SK-N-SH treated with all-trans-retinoic acid at 6 μM for 48 hours (cell line): ENCODE measurements at regions not wholly inside any gene's neighbourhood (a gene's known extent, or its start where the extent isn't known, plus 50 kb on each side); places are given as distances from the start of the nearest gene placed in this dataset.

Experiments used
- ATAC-seq: fragments of 200-7000 bp; cut with Tn5 transposase; 3 replicates; pipeline ENCODE4 v1.9.1; 2020; ENCODE audit warnings: mild to moderate bottlenecking, moderate library complexity
- BACH2 ChIP-seq: fragments of 250-450 bp; sonication (Bioruptor Pico); IDR thresholded peaks from 2 replicates; pipeline ENCODE4 v1.9.0; 2021; ENCODE audit warnings: mild to moderate bottlenecking, borderline replicate concordance
- CREB5 ChIP-seq: fragments of 250-450 bp; sonication (Bioruptor Pico); IDR thresholded peaks from 2 replicates; pipeline ENCODE4 v1.5.1; 2020; ENCODE audit warnings: low read depth, mild to moderate bottlenecking, moderate library complexity
- CSDC2 ChIP-seq: fragments of 250-450 bp; sonication (Bioruptor Pico); IDR thresholded peaks from 2 replicates; pipeline ENCODE4 v1.5.0; 2020; ENCODE audit warnings: mild to moderate bottlenecking, moderate library complexity
- GLIS3 ChIP-seq: fragments of 250-450 bp; sonication (Bioruptor Pico); IDR thresholded peaks from 2 replicates; pipeline ENCODE4 v1.5.0; 2020; ENCODE audit warnings: mild to moderate bottlenecking, moderate library complexity
- ISL1 ChIP-seq: fragments of 250-450 bp; sonication (Bioruptor Pico); IDR thresholded peaks from 2 replicates; pipeline ENCODE4 v2.1.2; 2022; ENCODE audit warnings: mild to moderate bottlenecking, moderate library complexity
- PATZ1 ChIP-seq: fragments of 250-450 bp; sonication (Bioruptor Pico); IDR thresholded peaks from 2 replicates; pipeline ENCODE4 v1.8.0; 2020; ENCODE audit warnings: mild to moderate bottlenecking, moderate library complexity, borderline replicate concordance
- POU6F1 ChIP-seq: fragments of 250-450 bp; sonication (Bioruptor Pico); IDR thresholded peaks from 2 replicates; pipeline ENCODE4 v1.8.0; 2021; ENCODE audit warnings: low read depth, mild to moderate bottlenecking, moderate library complexity, borderline replicate concordance
- PPARA ChIP-seq: fragments of 250-450 bp; sonication (Bioruptor Pico); IDR thresholded peaks from 2 replicates; pipeline ENCODE4 v1.5.0; 2020; ENCODE audit warnings: mild to moderate bottlenecking, borderline replicate concordance
- RARB ChIP-seq: fragments of 250-450 bp; sonication (Bioruptor Pico); IDR thresholded peaks from 2 replicates; pipeline ENCODE4 v1.8.0; 2021; ENCODE audit warnings: mild to moderate bottlenecking, moderate library complexity
- SNAI2 ChIP-seq: fragments of 250-450 bp; sonication (Bioruptor Pico); IDR thresholded peaks from 2 replicates; pipeline ENCODE4 v1.5.0; 2020; ENCODE audit warnings: mild to moderate bottlenecking, moderate library complexity
- TCF4 ChIP-seq: fragments of 250-450 bp; sonication (Bioruptor Pico); IDR thresholded peaks from 2 replicates; pipeline ENCODE4 v1.8.0; 2021; ENCODE audit warnings: mild to moderate bottlenecking, moderate library complexity, borderline replicate concordance
- TOX ChIP-seq: fragments of 250-450 bp; sonication (Bioruptor Pico); IDR thresholded peaks from 2 replicates; pipeline ENCODE4 v1.8.0; 2021; ENCODE audit warnings: mild to moderate bottlenecking, moderate library complexity, borderline replicate concordance
- ZC3H10 ChIP-seq: fragments of 250-450 bp; sonication (Bioruptor Pico); IDR thresholded peaks from 2 replicates; pipeline ENCODE4 v1.5.1; 2021; ENCODE audit warnings: mild to moderate bottlenecking, moderate library complexity
- ZFP3 ChIP-seq: fragments of 250-450 bp; sonication (Bioruptor Pico); IDR thresholded peaks from 2 replicates; pipeline ENCODE4 v1.5.0; 2020; ENCODE audit warnings: mild to moderate bottlenecking, moderate library complexity
- ZFP30 ChIP-seq: fragments of 450-650 bp; formaldehyde crosslinking; IDR thresholded peaks from 2 replicates; pipeline ENCODE4 v1.5.0; 2022; ENCODE audit warnings: mild to moderate bottlenecking, moderate library complexity
- ZNF565 ChIP-seq: fragments of 450-650 bp; formaldehyde crosslinking; conservative IDR thresholded peaks from 2 replicates; pipeline ENCODE4 v1.5.0; 2020; ENCODE audit warnings: low read depth, mild to moderate bottlenecking, moderate library complexity
- ZNF70 ChIP-seq: fragments of 450-650 bp; formaldehyde crosslinking; IDR thresholded peaks from 2 replicates; pipeline ENCODE4 v1.5.0; 2020; ENCODE audit warnings: mild to moderate bottlenecking, moderate library complexity
- ZNF8 ChIP-seq: fragments of 450-650 bp; formaldehyde crosslinking; IDR thresholded peaks from 2 replicates; pipeline ENCODE4 v1.5.0; 2020; ENCODE audit warnings: mild to moderate bottlenecking, moderate library complexity
- TF ChIP-seq, protein P1 (sequence below): fragments of 250-450 bp; sonication (Bioruptor Pico); IDR thresholded peaks from 2 replicates; pipeline ENCODE4 v1.5.0; 2020; ENCODE audit warnings: mild to moderate bottlenecking, moderate library complexity
- TF ChIP-seq, protein P2 (sequence below): fragments of 250-450 bp; sonication (Bioruptor Pico); IDR thresholded peaks from 2 replicates; pipeline ENCODE4 v1.5.1; 2021; ENCODE audit warnings: mild to moderate bottlenecking, moderate library complexity

GRCh38 chr5:66248874-66249273 is 104.8 kb downstream of the SREK1 start:
- TF ChIP-seq, protein P1, sequence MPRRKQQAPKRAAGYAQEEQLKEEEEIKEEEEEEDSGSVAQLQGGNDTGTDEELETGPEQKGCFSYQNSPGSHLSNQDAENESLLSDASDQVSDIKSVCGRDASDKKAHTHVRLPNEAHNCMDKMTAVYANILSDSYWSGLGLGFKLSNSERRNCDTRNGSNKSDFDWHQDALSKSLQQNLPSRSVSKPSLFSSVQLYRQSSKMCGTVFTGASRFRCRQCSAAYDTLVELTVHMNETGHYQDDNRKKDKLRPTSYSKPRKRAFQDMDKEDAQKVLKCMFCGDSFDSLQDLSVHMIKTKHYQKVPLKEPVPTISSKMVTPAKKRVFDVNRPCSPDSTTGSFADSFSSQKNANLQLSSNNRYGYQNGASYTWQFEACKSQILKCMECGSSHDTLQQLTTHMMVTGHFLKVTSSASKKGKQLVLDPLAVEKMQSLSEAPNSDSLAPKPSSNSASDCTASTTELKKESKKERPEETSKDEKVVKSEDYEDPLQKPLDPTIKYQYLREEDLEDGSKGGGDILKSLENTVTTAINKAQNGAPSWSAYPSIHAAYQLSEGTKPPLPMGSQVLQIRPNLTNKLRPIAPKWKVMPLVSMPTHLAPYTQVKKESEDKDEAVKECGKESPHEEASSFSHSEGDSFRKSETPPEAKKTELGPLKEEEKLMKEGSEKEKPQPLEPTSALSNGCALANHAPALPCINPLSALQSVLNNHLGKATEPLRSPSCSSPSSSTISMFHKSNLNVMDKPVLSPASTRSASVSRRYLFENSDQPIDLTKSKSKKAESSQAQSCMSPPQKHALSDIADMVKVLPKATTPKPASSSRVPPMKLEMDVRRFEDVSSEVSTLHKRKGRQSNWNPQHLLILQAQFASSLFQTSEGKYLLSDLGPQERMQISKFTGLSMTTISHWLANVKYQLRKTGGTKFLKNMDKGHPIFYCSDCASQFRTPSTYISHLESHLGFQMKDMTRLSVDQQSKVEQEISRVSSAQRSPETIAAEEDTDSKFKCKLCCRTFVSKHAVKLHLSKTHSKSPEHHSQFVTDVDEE (CRISPR knock-in tag): no peak
- TF ChIP-seq SNAI2 (CRISPR knock-in tag) (no peak), BACH2 (no peak), TOX (CRISPR knock-in tag) (no peak), PPARA (CRISPR knock-in tag) (no peak), CREB5 (no peak), RARB (CRISPR knock-in tag) (no peak), ZNF565 (CRISPR knock-in tag) (no peak), ISL1 (no peak)
- TF ChIP-seq, protein P2, sequence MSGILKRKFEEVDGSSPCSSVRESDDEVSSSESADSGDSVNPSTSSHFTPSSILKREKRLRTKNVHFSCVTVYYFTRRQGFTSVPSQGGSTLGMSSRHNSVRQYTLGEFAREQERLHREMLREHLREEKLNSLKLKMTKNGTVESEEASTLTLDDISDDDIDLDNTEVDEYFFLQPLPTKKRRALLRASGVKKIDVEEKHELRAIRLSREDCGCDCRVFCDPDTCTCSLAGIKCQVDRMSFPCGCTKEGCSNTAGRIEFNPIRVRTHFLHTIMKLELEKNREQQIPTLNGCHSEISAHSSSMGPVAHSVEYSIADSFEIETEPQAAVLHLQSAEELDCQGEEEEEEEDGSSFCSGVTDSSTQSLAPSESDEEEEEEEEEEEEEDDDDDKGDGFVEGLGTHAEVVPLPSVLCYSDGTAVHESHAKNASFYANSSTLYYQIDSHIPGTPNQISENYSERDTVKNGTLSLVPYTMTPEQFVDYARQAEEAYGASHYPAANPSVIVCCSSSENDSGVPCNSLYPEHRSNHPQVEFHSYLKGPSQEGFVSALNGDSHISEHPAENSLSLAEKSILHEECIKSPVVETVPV (CRISPR knock-in tag): no peak
- no peak for ATAC-seq

DNA sequence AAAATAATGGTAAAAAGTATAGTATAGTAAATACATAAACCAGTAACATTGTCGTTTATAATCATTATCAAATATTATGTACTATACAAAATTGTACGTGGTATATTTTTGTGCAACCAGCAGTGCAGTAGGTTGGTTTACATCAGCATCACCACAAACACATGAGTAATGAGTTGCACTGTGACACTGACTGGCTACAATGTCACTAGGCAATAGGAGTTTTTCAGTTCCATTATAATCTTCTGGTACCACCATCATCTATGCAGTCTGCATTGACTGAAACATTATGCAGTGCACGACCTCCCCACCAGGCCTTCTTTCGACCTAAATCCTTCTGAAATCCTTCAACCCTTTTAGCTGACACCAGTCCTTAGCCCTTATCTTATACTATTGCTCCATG is 105.8 kb downstream of the SREK1 start:
- no peak for TF ChIP-seq TCF4
- TF ChIP-seq, all 23 proteins: peak for 0
- ATAC-seq: no peak

- no peak for ATAC-seq
- TF ChIP-seq, protein P2 (CRISPR knock-in tag): no peak
- TF ChIP-seq RARB (CRISPR knock-in tag) (no peak), POU6F1 (no peak), CREB5 (no peak), ZFP3 (CRISPR knock-in tag) (no peak), ZC3H10 (CRISPR knock-in tag) (no peak), PPARA (CRISPR knock-in tag) (no peak), ZFP30 (CRISPR knock-in tag) (no peak), ZNF70 (CRISPR knock-in tag) (no peak), ISL1 (no peak), GLIS3 (CRISPR knock-in tag) (no peak), ZNF8 (no peak), BACH2 (no peak), PATZ1 (no peak), TOX (CRISPR knock-in tag) (no peak), CSDC2 (no peak), ZNF565 (CRISPR knock-in tag) (no peak)
- TF ChIP-seq, protein P1 (CRISPR knock-in tag): no peak
These were observed 108.7 kb downstream of the SREK1 start for GRCh38 chr5:66252849-66253248.
